ENCODE measurements at regions not wholly inside any gene's neighbourhood (a gene's known extent, or its start where the extent isn't known, plus 50 kb on each side); places are given as distances from the start of the nearest gene placed in this dataset.
"Not testable (repeated sequence)": the region's sequence is repeated elsewhere in the genome, so short reads cannot be mapped to it uniquely, and the experiment has no call there.

DNA sequence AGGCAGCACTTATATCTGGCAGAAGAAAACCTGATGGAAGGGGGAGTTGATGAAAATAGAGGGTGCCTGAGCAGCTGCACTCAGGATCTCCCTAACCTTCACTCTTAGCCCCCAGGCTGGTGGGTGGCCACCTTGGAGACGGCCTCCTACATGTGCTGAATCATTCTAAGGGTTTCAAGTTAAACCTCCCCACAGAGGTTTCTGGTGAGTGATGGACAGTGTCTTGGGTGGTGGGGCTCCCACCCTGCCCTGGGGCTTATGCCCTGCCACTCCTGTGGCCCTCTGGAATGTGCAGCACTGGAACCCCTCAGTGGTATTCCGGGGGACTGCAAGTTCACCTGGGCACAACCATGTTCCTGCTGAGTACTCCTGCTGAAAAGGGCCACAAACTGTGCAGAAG is 357.2 kb downstream of the CD83 start:
- DNase-seq (ENCODE audit: low read depth) = no peak

DNA sequence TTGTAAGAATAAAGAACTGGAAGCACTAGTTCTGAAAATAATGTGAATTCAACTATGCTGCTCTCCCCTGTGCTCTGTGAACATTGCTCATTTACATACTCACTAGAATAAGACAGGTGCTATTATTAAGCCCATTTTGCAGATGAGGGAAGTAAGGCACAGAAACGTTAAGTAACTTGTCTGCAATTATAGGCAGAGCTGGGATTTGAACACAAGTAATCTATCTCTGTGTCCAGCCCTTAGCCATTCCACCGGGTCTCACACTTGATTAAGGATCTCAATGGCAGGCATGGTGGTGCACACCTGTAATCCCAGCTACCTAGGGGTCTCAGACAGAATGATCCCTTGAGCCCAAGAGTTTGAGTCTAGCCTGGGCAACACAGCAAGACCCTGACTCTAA is 357.7 kb downstream of the CD83 start:
- no peak for DNase-seq (ENCODE audit: low read depth)

DNA sequence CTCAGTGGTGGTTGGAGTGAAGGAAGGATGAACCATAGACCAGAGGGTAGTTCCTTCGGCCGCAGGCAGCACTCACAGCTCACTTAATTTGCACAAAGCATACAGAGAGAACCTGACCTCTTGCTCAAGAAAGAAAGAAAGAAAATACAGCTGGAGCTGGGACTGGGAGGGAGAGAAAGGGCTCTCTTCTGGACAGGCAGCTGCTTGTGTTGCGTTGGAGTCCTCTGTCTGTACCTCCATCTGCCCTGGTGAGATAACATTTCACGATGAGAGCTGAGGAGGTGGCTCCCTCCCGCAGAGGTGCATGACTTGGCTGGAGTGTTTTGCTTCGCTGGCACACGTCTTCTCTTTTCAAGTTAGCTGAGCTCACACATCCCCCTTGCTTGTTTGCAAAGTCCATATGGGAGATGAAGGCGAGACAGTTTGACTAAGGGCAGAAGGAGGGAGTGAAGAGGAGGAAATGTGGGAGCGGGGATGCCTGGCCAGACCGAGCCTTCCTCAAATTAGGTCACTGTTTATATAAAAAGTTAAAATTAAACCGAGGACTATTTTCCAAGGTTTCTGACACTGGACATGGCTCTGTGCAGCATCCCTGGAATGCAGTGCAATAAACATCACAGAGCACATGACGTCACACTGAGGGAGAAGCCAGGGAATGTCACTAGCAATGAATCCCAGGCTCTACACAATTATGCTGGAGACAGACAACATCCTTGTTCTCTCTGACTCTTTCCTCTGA is 359.4 kb downstream of the CD83 start:
- DNase-seq (ENCODE audit: low read depth) = peak; percentile 47

DNA sequence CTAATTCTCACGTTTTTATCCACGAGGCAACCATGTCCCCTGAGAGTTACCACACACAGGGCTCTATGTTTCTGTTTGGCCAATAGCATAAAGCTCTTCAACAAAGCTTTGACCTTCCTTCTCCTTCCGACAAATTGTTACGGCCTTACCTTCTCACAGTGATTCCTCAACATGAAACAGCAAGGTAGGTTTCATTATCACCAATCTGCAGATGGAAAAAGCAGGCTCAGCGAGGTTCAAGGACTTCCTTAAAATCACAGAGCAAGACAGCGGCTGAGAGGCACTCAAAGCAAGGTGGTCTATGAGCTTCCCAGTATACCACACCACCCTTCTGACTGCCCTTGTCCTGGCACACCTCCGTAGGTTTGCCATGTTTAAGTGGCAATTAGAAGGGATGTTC is 360.0 kb downstream of the CD83 start:
- DNase-seq (ENCODE audit: low read depth) = no peak

DNA sequence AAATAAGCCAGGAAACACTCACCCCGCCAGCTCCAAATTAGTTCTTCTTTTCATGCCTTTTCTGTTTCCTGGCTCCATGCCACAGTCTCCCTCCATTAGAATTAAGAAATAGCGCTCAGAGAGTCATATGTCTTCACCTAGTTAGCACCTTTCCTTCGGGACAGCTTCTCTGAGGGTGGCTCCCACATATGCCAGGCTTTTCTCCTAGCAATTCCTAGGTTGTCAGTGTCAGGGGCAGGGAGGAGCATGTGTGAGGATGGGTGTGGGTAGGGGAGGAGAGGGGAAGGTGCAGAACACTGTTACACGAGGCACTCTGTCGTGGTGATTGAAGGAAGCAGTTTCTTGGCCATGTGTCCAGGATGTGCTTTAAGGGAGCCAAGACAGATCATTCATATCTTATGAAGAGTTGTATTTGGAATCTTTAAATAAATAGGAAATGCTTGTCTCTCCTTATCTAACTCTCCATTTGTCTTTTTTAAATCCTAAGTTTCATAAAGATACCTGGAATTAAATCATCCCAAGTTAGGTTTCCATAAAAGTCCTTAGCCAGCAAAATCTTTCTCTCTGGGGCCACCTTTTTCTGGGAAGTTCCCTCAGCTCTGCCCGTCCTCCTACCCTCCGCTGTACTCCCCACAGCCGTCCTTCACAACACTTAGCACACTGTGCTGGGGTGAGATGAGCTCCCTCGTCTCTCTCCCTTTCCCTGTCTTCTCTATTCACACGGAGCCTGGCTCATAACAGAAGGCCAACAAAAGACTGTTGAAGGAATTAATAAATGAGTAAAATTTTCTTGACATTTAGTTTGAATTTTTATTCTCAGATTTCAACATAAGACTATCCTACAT is 361.0 kb downstream of the CD83 start:
- DNase-seq (ENCODE audit: low read depth) = no peak

DNA sequence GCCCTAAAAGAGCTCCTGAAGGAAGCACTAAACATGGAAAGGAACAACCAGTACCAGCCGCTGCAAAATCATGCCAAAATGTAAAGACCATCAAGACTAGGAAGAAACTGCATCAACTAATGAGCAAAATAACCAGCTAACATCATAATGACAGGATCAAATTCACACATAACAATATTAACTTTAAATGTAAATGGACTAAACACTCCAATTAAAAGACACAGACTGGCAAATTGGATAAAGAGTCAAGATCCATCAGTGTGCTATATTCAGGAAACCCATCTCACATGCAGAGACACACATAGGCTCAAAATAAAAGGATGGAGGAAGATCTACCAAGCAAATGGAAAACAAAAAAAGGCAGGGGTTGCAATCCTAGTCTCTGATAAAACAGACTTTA is 364.4 kb downstream of the CD83 start:
- not testable (repeated sequence) for DNase-seq (ENCODE audit: low read depth)

DNA sequence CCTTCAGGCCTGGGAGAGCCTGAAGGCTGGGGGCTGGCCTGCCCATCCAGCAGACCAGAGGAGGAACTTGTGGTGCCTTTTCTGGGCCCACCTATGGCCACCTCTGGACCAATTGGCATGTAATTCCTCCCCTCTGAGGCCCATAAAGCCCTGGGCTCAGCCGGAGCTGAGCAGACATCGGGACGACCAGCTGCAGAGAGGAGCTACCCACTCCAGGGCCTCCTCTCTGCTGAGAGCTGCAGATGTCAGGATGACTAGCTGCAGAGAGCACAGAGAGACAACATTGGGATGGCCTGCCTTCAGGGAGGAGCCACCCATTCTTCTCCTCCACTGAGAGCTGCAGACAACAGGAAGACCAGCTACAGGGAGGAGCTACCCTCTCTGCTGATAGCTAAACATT is 370.1 kb downstream of the CD83 start:
- DNase-seq (ENCODE audit: low read depth) = no peak

DNA sequence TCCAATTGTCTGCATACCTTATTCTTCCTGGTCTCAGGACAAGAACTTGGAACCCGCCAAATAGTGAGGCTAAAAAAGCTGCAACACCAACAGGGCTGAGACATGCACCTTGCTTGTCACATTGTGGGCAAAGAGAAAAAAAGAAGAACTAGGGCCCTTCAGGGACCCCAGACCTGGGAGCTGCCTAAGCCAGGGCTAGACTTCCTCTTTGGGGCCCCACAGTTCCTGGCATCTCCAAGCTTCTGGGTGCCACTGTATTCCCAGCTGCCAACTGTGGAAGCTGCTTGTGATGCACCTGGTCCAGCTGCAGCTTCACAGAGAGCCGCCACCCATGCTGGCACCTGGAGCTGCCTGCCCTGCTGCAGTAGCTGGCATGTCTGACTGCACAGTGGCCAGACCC is 370.6 kb downstream of the CD83 start:
- DNase-seq (ENCODE audit: low read depth) = no peak

DNA sequence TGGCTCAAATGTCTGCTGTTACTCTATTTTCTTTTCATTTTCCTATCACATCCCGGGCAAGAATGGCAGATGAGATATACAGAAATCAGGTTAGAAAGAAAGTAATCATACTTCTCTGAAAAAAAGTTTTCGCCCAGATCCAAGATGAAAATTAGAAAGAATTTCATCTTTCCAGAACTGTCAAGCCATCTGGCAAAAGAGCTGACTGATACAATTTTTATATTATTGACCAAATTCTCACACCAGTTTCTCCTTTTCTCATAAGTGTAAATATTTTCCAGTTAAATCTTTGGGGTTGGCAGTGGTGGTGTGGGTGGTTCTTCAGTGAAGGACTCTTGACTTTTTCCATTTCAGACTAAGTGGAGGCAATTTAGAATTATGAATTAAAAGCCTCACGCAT is 371.9 kb downstream of the CD83 start:
- DNase-seq (ENCODE audit: low read depth) = no peak

DNA sequence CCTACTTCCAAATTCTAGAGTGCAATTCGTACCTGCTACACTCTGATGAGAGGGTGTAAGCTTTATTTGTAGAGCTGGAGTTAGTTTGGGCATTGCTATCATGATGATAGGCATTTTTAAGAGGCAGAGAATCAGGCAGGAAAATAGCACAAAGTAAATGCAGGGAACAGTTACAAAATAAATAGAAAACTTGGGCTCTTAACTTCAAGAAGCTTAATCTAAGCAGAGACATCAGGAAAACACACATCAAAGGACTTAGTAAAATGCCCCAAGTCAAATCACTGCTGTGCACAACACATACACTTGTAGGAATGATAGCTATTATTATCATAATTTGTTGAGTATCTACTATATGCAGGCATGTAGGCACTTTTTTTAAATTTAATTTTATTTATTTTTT is 381.2 kb downstream of the CD83 start:
- DNase-seq (ENCODE audit: low read depth) = no peak

DNA sequence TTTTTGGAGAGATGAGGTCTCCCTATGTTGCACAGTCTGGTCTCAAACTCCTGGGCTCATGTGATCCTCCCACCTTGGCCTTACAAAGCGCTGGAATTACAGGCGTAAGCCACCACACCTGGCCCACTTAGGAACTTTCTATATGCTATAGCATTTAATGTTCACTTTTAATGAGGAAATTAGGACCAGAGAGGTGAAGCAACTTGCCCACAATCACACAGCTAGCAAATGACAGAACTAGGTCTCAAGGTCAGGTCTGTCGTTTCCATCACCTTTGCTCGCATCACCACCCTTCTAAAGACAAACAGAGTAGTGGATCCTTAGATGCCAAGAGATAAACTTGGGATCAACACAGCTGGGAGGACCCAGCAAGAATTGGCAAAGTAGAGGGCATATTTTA is 381.7 kb downstream of the CD83 start:
- DNase-seq (ENCODE audit: low read depth) = no peak

DNA sequence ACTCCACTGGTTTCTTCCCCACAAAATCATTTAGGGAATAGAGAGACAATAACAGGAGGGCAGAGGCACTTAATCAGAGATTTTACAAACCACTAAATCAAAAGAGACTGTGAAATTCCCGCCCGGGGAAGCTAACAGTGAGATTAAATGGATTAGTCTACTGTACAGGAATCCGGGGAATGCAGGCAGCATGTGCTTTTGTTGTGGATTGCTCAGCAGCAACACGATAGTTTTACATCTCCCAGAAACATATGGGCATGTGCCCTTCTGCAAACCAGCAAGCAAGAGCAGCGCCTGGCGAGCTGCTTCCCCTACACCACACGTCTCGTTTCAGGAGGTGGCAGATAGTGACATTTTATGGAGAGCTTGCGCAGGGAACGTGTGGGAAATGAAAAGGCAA is 382.3 kb downstream of the CD83 start:
- DNase-seq (ENCODE audit: low read depth) = peak; percentile 85

DNA sequence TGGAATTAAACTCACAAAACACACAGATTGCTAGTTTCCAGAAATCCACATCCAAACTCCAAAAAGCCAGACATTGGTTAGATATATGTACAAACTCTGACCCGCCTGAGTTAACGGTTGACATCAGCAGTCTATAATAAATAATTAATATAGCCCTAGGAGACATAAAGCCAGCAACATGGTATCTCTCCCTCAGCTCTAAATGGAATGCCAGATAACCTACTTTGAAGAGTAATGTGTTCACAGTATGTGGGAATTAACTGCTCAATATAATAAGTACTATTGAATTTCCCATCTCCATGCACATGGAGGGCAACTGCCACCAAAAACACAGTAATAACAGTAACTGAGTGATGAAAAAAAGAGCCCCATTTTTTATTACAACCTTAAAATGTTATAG is 383.2 kb downstream of the CD83 start:
- no peak for DNase-seq (ENCODE audit: low read depth)

DNA sequence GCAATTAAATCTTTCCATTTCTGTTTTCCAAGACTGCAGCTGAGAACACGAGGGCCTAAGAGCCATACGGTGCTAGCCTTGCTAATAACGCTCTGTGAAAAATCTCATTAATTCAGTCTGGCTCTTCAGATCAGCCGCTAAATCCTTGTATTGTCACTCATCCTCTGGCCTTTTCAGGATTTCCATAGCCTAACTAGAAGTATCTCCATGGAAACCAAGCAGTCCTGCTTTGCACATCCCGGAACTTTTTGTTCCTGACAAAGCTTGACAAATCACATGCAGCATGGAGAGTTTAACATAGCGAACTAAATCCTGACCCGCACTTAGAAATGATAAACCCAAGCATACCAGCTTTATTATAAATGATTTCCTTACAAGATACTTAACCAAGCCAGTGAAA is 383.7 kb downstream of the CD83 start:
- no peak for DNase-seq (ENCODE audit: low read depth)

DNA sequence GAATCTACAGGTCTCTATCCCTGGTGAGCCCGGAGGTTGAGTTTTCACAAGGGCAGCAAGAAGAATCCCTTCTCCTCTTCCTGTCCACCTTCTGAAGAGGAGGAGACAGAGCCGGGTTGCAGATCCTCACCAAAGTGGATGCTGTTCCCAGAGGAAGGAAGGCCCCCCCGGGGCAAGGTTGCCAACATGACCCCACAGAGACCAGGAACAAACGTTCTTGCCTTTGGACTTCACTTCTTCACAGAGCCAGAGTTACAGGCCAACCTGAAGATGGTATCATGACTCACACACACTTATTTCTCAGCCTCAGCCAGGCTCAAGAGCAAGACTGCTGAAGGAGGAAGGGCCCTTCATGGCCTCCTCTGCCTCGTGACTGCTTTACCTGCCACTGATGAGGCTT is 384.3 kb downstream of the CD83 start:
- DNase-seq (ENCODE audit: low read depth) = no peak

DNA sequence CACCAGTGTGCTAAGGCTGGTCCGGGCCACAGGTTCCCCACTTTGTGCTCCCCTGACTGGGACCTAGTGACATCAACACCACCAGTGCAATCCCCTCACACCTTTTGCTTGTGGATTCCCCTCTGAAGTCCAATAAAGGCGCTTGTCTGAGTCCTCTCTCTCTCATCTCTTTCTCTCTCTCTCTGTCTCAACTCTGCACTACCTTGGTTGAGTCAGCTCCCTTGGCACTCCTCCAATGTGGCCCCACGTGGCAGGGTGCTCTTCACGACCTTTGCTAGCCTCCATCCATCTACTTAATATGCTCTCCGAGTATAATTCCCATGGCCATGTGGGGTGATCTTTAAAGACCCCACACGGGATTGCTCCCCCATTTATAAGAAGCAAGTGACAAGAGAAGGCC is 385.0 kb downstream of the CD83 start:
- no peak for DNase-seq (ENCODE audit: low read depth)

DNA sequence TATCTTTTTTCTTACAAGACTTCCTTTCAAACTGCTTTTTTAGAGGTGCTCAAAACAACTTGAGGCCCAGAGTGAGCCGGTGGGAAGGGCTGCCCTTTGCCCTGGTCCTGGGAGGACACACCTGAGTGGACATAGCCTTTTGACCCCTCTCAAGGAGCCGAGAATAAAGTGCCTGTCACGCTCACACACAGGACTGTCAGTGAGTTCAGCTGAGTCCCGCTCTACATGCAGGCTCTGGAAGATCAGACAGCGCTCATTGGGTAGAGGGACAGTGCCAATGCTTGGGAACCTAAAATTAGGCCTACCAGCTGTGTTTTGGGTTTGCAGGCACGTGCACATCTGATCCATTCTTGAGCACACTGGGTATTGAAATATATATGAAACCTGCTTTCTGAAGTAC is 387.8 kb downstream of the CD83 start:
- peak; percentile 69 for DNase-seq (ENCODE audit: low read depth)

DNA sequence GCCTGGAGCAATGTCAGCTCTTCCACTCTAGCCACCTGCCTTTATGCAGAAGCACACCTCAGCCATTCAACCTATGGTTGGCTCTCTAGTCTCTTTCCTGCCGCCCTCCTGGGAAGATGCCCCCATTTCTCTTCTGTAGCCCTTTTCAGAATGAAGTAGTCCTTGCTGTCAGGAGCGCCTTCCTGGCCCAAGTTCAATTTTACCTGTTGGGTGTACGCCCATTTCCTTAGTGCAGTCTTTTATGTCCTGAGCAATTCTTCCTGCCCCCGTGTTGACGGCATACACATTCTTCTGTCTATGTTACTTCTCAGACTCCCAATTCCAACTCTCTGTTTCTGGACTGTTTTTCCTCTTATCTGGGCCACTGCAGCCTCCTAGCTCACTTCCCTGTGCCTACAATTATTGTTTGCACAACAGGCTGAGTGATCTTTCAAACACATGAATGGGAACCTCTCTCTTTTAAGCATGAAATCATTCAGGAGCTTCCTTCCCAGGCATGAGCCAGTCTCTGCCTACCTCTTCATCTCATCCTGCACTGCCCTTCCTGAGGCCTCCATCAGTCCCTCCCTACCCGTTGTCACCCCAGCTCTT is 389.2 kb downstream of the CD83 start:
- DNase-seq (ENCODE audit: low read depth) = no peak

DNA sequence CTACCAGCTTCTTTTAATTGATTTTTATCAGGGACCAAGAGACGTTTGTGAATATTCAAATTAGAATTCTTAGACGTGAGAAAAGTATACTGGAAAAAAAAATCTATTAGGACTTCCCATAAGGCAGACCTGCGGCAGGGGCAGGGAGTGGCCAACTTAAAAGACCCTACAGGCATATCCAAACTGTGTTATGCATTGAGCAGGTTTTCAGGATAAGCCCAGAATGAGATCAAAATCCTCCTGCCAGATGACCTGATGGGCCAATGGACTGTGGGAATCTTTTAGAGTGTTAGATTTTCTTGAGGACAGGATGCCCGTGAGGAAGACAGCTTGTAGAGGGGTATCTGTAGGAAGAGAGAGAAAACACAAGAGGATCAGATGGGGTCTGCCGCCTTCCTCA is 391.5 kb downstream of the CD83 start:
- no peak for DNase-seq (ENCODE audit: low read depth)

DNA sequence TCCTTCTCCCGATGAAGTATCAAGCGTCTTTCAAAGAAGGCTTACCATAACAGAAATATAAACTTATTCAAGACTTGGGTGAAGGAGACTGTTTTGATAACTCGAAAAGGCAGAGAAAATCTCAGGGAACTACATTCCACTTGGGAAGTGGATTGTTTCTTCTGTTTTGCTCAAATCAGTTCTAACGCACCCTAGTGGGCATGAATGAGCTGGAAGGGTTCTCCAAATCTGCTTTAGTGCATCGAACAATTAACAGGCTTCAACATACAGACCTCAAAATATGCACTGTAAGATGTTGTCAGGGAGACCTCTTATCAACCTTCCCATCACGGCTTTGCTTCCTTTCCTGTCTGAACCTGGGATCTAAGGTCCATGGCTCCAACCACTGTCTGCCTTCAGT is 392.5 kb downstream of the CD83 start:
- no peak for DNase-seq (ENCODE audit: low read depth)

DNA sequence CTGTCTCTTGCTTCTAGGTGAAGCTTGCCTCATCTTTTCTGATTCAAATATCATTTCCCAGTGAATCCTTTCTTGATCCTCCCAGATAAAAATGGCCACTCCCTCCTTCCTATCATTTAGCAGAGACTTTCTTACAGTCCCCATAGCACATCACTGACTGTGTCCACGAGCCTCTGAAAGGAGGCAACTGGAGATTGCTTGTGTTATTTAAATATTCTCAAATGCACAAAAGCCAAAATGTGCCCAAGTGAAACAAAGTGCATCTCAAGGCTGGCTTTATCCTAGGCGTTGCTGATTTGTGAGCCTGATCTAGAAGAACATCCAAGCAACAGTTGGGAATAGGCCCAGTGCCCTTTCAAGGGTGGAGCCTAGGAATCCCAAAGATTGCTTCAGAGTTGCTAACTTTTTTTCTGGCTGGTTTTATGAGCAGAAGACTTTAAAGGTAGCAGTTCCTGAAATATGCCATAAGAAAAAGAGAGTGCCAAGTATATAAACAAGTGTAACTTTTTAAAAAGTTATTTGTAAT is 393.6 kb downstream of the CD83 start:
- DNase-seq (ENCODE audit: low read depth) = no peak

DNA sequence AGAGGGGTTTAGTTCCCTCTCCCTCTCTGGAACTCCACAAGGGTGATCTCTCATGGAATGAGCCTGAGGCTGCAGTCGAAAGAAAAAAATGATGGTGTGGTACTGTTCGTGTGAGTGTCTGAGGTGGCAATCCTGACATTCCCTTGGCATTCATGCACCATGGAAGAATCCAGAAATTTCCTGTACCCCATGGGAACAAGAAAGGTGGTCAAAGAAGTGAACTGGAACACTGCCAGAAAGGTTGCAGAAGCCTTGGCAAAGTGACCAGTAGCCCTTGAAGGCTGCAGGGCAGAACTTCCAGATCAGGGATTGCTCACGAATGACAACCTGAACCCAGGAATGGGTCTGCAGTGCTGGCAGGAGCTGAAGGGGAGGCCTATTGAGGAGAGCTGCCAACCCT is 394.7 kb downstream of the CD83 start:
- DNase-seq (ENCODE audit: low read depth) = no peak

Measured in myocyte (in vitro differentiated cells).